Epithelial cell of esophagus (primary cell): ENCODE measurements at regions not wholly inside any gene's neighbourhood (a gene's known extent, or its start where the extent isn't known, plus 50 kb on each side); places are given as distances from the start of the nearest gene placed in this dataset.

Experiments
- DNase-seq: peaks from one replicate; pipeline ENCODE4 v3.0.0; 2010; ENCODE audit warnings: low read depth
- H3K4me3 ChIP-seq: 2 replicates; pipeline ENCODE4 v1.5.1; 2011; ENCODE audit warnings: mild to moderate bottlenecking, low read length, control low read depth
- CTCF ChIP-seq: IDR thresholded peaks from 2 replicates; pipeline ENCODE4 v1.5.1; 2011; ENCODE audit warnings: low read depth, mild to moderate bottlenecking, low read length, control low read depth, inconsistent platforms; ENCODE audit not compliant: insufficient read depth; ENCODE audit errors: missing control alignments

- no peak overlapping the region for H3K4me3 ChIP-seq
- TF ChIP-seq CTCF: no peak
- DNase-seq: no peak
Observed at GRCh38 chr2:81061016-81061415, 756.5 kb upstream of the LRRTM1 start.

GRCh38 chr2:81050580-81051095, 746.1 kb upstream of the LRRTM1 start:
- no peak for DNase-seq
- TF ChIP-seq CTCF: no peak
- no peak overlapping the region for H3K4me3 ChIP-seq

- no peak for DNase-seq
- no peak overlapping the region for H3K4me3 ChIP-seq
- TF ChIP-seq CTCF: no peak
Observed at GRCh38 chr2:81043681-81044080, 739.1 kb upstream of the LRRTM1 start.

GRCh38 chr2:81007104-81007503, 702.6 kb upstream of the LRRTM1 start:
- no peak for TF ChIP-seq CTCF
- no peak for DNase-seq
- H3K4me3 ChIP-seq: no peak overlapping the region

GRCh38 chr2:81002906-81003305, 698.4 kb upstream of the LRRTM1 start:
- no peak overlapping the region for H3K4me3 ChIP-seq
- DNase-seq: no peak
- TF ChIP-seq CTCF: no peak

- DNase-seq: no peak
- H3K4me3 ChIP-seq: no peak overlapping the region
- TF ChIP-seq CTCF: no peak
Observed at GRCh38 chr2:80987466-80987865, 682.9 kb upstream of the LRRTM1 start.

GRCh38 chr2:80969900-80970299, 665.3 kb upstream of the LRRTM1 start:
- TF ChIP-seq CTCF: no peak
- no peak overlapping the region for H3K4me3 ChIP-seq
- no peak for DNase-seq
